PC-3 (cell line): ENCODE measurements at regions not wholly inside any gene's neighbourhood (a gene's known extent, or its start where the extent isn't known, plus 50 kb on each side); places are given as distances from the start of the nearest gene placed in this dataset.

Experiments used
- CTCF ChIP-seq: fragments of 300-600 bp; sonication (generic); conservative IDR thresholded peaks from 2 replicates; pipeline ENCODE4 v1.5.1; 2017; ENCODE audit warnings: antibody characterized with exemption, low read depth, mild to moderate bottlenecking, low read length
- EZH2 ChIP-seq: fragments of 300-600 bp; sonication (generic); IDR thresholded peaks from one replicate; pipeline ENCODE4 v1.6.1; 2017; ENCODE audit warnings: antibody characterized with exemption, mild to moderate bottlenecking, low read length; ENCODE audit not compliant: unreplicated experiment
- EZH2phosphoT487 ChIP-seq: fragments of 300-600 bp; sonication (generic); IDR thresholded peaks from 2 replicates; pipeline ENCODE4 v1.6.1; 2018; ENCODE audit warnings: mild to moderate bottlenecking, antibody characterized with exemption, low read length, borderline replicate concordance

GRCh38 chrX:138001226-138001625 lies 435.3 kb downstream of the ZIC3 start:
- TF ChIP-seq CTCF, result no peak
- TF ChIP-seq EZH2phosphoT487, result no peak
- no peak for TF ChIP-seq EZH2
